KMS-11 (cell line): ENCODE measurements at regions not wholly inside any gene's neighbourhood (a gene's known extent, or its start where the extent isn't known, plus 50 kb on each side); places are given as distances from the start of the nearest gene placed in this dataset.

Experiments
- H2AFZ ChIP-seq: fragments of 200-600 bp; sonication (generic); 2 replicates; pipeline ENCODE4 v1.6.1; 2016; ENCODE audit warnings: antibody characterized with exemption, mixed run types, low read depth
- H3K27ac ChIP-seq: fragments of 200-600 bp; sonication (generic); 2 replicates; pipeline ENCODE4 v1.6.1; 2016; ENCODE audit warnings: mild to moderate bottlenecking, mixed run types
- H3K27me3 ChIP-seq: fragments of 200-600 bp; sonication (generic); 2 replicates; pipeline ENCODE4 v1.6.1; 2017; ENCODE audit warnings: mild to moderate bottlenecking, low read depth, mixed run types, moderate library complexity; ENCODE audit not compliant: insufficient read depth
- H3K36me3 ChIP-seq: fragments of 200-600 bp; sonication (generic); 2 replicates; pipeline ENCODE4 v1.6.1; 2017; ENCODE audit warnings: mild to moderate bottlenecking, mixed run types; ENCODE audit not compliant: insufficient read depth
- H3K4me1 ChIP-seq: fragments of 200-600 bp; sonication (generic); 2 replicates; pipeline ENCODE4 v1.6.1; 2016; ENCODE audit warnings: mild to moderate bottlenecking, low read depth, mixed run types; ENCODE audit not compliant: poor library complexity, severe bottlenecking
- H3K4me2 ChIP-seq: fragments of 200-600 bp; sonication (generic); 2 replicates; pipeline ENCODE4 v1.7.0; 2016; ENCODE audit warnings: mild to moderate bottlenecking, mixed run types
- H3K4me3 ChIP-seq: fragments of 200-600 bp; sonication (generic); IDR thresholded peaks from 2 replicates; pipeline ENCODE4 v1.6.1; 2017; ENCODE audit warnings: low read depth, low read length, mixed read lengths; ENCODE audit not compliant: insufficient read depth
- H3K79me2 ChIP-seq: fragments of 200-600 bp; sonication (generic); 2 replicates; pipeline ENCODE4 v1.6.1; 2016; ENCODE audit warnings: low read depth, mixed run types; ENCODE audit not compliant: insufficient read depth
- H3K9ac ChIP-seq: fragments of 200-600 bp; sonication (generic); 2 replicates; pipeline ENCODE4 v1.6.1; 2016; ENCODE audit warnings: mild to moderate bottlenecking, mixed run types
- H4K20me1 ChIP-seq: fragments of 200-600 bp; sonication (generic); 2 replicates; pipeline ENCODE4 v1.6.1; 2016; ENCODE audit warnings: mild to moderate bottlenecking, mixed run types; ENCODE audit not compliant: insufficient read depth
- CTCF ChIP-seq: fragments of 200-600 bp; sonication (generic); conservative IDR thresholded peaks from 2 replicates; pipeline ENCODE4 v1.6.1; 2017; ENCODE audit warnings: low read depth, mild to moderate bottlenecking, antibody characterized with exemption, low read length, moderate library complexity, mixed read lengths

- H4K20me1 ChIP-seq = no peaks in the 10 kb centered on the region
- no peak overlapping the region for H3K4me2 ChIP-seq
- H3K27ac ChIP-seq = no peak overlapping the region
- no peak for TF ChIP-seq CTCF
- H3K4me3 ChIP-seq = no peak overlapping the region
- H3K27me3 ChIP-seq = no peaks in the 10 kb centered on the region
- no peaks in the 10 kb centered on the region for H3K79me2 ChIP-seq
- H3K9ac ChIP-seq = no peak overlapping the region
- H3K36me3 ChIP-seq = no peaks in the 10 kb centered on the region
- H3K4me1 ChIP-seq = no peaks in the 10 kb centered on the region
- no peak overlapping the region for H2AFZ ChIP-seq
Observed at GRCh38 chr5:68954618-68954910, 139.2 kb upstream of the SLC30A5 start.

DNA sequence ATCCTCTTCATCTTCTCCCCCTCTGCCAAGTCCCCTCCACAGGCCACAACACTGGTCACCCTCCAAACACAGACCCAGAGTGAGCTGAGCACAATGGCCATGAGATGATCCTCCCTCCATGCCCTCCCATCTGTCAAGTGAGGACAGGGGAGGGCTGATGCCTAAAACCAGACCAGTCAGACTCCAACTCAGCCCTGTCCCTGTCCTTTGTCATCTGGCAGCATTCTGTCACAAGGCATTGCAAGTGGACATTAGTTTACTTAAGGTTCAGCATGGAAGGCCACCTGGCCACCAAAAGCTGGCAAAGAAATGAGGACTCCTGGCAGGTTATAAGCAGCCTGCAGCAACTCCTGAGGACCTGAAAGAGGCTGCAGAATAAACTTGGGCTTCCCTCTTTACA is 136.2 kb upstream of the SLC30A5 start:
- no peak for TF ChIP-seq CTCF
- no peaks in the 10 kb centered on the region for H4K20me1 ChIP-seq

DNA sequence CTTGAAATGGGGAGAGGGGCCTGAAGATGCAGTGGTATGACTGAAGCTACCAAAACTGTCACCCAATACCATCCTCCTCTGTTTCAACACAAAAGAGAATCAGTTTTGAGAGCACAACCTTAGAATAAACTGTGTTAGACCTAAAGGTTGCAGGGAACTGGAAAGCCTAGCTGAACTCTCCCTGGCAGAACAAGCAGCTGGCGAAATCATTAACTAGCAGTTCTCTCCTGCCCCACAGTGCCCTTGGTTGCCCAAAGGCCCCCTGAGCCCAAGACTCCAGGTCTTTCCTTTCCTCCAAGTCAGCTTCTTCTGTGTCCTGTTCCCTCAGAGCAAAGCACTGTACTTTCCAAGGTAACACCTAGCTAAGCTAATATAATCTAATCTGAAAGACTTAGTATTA is 135.4 kb upstream of the SLC30A5 start:
- H3K4me3 ChIP-seq = no peak overlapping the region
- no peaks in the 10 kb centered on the region for H3K36me3 ChIP-seq
- H3K27ac ChIP-seq = no peak overlapping the region
- H3K4me1 ChIP-seq = no peaks in the 10 kb centered on the region
- H3K27me3 ChIP-seq = no peaks in the 10 kb centered on the region
- no peak for TF ChIP-seq CTCF
- H3K79me2 ChIP-seq = no peaks in the 10 kb centered on the region
- H3K4me2 ChIP-seq = no peak overlapping the region
- no peak overlapping the region for H2AFZ ChIP-seq
- H3K9ac ChIP-seq = no peak overlapping the region
- no peaks in the 10 kb centered on the region for H4K20me1 ChIP-seq

More for the DNA sequence above, 136.2 kb upstream of the SLC30A5 start:
- no peak overlapping the region for H2AFZ ChIP-seq
- no peaks in the 10 kb centered on the region for H3K79me2 ChIP-seq
- H3K27ac ChIP-seq = no peak overlapping the region
- H3K4me1 ChIP-seq = no peaks in the 10 kb centered on the region
- H3K4me3 ChIP-seq = no peak overlapping the region
- H3K9ac ChIP-seq = no peak overlapping the region
- H3K36me3 ChIP-seq = no peaks in the 10 kb centered on the region
- no peak overlapping the region for H3K4me2 ChIP-seq
- no peaks in the 10 kb centered on the region for H3K27me3 ChIP-seq

DNA sequence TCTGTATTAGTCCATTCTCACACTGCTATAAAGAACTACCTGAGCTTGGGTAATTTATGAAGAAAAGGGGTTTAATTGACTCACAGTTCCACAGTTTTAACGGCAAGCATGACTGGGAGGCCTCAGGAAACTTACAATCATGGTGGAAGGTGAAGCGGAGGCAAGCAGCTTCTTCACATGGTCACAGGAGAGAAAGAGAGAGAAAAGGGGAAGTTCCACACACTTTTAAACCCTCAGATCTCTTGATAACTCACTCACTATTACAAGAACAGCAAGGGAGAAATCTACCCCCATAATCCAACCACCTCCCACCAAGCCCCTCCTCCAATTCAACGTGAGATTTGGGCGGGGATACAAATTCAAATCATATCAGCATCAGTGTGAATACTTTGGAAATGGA is 133.4 kb upstream of the SLC30A5 start:
- Histone ChIP-seq H4K20me1 (no peaks in the 10 kb centered on the region), H3K4me3 (no peak overlapping the region), H3K36me3 (no peaks in the 10 kb centered on the region), H3K4me1 (no peaks in the 10 kb centered on the region), H3K9ac (no peak overlapping the region), H3K27me3 (no peaks in the 10 kb centered on the region), H3K4me2 (no peak overlapping the region), H2AFZ (no peak overlapping the region), H3K79me2 (no peaks in the 10 kb centered on the region), H3K27ac (no peak overlapping the region)
- no peak for TF ChIP-seq CTCF

GRCh38 chr5:68960961-68961360 is 132.9 kb upstream of the SLC30A5 start:
- H2AFZ ChIP-seq = no peak overlapping the region
- H3K9ac ChIP-seq = no peak overlapping the region
- no peaks in the 10 kb centered on the region for H4K20me1 ChIP-seq
- no peaks in the 10 kb centered on the region for H3K4me1 ChIP-seq
- TF ChIP-seq CTCF = no peak
- H3K4me2 ChIP-seq = no peak overlapping the region
- H3K79me2 ChIP-seq = no peaks in the 10 kb centered on the region
- H3K4me3 ChIP-seq = no peak overlapping the region
- no peak overlapping the region for H3K27ac ChIP-seq
- H3K36me3 ChIP-seq = no peaks in the 10 kb centered on the region
- no peaks in the 10 kb centered on the region for H3K27me3 ChIP-seq
